HS-27A (cell line): ENCODE measurements at regions not wholly inside any gene's neighbourhood (a gene's known extent, or its start where the extent isn't known, plus 50 kb on each side); places are given as distances from the start of the nearest gene placed in this dataset.

ENCODE experiments used
- DNase-seq: peaks from one replicate; pipeline ENCODE4 v3.0.0-alpha.2; 2012; ENCODE audit warnings: low read depth, missing footprints

DNA sequence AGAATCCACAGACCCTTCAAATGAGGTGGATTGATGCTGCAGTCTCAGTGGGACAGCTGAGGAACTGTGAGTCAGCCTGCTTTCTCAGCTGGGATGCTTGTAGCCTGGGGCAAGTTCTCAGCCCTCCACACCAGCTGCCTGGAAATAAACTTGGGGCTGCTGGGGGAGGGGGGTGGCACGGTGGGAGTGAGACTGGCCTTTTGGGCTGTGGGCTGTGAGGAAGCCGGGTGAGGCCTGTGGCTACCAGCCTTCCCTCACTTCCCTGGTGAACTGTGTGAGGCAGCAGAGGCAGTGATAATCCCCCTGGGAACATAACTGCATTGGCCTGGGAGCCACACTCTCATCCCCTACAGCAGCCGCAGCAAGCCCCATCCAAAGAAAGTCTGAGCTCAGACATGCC, 114.5 kb upstream of the GUCY1A1 start:
- no peak for DNase-seq

DNA sequence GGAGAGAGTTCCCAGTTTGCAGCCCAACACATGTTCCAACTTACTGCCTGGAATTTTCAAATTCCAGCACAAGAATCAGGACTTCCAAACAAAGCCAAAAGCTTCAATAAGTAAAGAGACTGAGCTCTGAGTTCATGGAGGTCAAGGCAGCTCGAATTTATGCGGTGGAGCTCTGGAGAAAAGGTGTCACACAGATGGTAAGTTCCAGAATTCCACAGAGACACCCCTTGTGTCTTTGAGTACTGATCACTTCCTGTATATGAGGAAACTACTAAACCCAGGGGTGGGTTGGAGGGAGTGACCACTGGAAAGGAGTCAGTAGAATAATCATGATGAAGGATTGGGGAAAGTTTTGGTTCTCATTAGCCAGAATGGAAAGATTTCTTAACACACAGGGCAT, 118.5 kb upstream of the GUCY1A1 start:
- DNase-seq: no peak

DNA sequence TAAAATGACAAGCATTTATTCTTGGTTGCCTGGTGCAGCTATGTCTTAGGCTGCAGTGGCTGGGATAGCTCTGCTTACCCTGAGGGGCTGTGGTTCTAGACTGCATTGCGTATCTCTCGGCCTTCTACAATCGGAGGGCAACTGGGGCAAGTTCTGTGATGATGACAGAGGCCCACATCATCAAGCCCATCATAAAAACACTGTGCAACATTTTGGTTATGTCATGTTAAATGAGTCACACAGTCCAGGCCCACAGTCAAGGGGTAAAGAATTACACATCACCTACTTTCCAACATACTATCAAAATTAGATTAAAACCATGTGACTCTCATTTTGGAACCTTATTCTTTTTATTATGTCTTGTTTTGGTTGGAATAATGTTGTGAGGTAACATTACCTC, 120.2 kb upstream of the GUCY1A1 start:
- no peak for DNase-seq

DNA sequence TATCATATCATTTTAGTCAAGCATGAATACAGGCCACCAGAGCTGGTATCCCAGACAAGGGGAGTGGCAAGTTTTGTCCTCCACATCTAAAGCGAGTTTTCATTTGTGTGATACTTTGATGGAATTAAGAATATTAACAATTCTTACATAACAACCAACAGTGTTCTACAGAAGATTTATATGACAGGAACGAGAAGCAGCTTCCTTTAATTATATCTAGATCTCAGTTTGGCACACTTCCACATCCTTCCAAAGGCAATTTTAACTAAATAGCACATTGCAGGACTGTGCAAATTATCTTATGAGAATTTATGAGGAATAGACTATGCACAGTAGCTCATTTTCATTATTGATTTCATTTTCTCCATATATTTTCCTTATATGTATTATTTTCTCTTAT, 121.2 kb upstream of the GUCY1A1 start:
- DNase-seq: no peak

DNA sequence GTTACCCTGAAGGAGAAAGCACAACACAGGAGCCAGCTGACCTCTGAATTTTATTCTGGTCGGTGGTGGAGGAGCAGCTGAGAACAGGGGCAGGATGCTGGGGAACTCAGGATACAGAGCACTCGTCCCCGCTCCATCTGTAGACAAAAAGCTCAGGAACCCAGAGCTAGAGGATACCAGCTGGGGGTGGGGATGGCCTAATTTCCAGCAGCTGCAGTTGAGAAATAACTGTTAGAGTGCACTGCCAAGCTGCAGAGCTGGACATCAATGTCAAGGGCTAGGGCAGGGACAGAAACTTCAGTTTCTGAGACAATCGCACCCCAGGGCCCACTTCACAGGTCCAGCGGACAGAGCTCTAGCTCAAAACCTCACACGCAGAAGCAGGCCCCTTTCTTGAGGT, 122.1 kb upstream of the GUCY1A1 start:
- DNase-seq: no peak

DNA sequence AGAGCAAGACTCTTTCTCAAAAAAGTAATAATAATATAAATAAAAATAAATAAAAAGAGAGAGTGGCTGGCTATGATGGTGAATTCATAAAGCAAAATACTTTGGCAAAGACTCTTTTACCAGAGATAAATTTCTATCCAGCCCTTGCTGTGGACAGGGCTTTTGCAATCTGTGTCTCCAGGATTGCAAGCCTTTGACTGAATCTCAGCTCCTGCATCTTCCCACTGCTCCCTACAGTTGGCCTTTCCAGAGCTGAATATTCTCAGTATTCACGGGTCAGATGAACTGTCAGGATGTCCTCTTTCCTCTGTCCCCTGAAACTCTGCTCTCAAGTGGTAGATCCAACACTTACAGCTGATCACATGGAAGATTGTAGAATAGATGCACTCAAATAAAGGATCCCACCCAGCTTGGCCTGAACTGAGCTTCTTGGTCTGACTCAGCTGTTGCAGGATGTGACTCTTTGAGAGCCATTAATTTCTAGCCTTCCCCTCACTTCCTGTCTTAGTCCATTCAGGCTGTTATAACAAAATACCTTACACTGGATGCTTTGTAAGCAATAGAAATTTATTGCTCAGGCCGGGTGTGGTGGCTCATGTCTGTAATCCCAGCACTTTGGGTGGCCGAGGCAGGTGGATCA, 123.4 kb upstream of the GUCY1A1 start:
- no peak for DNase-seq

DNA sequence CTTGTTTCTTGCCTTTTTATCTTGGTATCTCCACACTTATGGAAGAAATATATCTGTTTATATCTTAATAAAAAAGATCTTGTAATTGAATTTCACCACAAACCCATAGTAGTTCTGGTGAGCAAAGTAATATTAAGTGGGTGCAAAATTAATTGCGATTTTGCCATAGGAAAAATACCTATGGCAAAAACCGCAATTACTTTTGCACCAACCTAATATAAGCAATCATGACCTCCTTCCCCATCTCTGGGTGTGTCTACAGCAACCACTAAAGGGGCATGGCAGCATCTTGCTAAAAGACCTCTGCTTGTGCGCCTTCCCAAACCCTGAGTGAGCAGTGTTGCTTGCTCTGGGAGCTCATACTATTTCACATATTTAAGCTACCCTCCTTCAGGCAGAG, 124.2 kb upstream of the GUCY1A1 start:
- DNase-seq: no peak

DNA sequence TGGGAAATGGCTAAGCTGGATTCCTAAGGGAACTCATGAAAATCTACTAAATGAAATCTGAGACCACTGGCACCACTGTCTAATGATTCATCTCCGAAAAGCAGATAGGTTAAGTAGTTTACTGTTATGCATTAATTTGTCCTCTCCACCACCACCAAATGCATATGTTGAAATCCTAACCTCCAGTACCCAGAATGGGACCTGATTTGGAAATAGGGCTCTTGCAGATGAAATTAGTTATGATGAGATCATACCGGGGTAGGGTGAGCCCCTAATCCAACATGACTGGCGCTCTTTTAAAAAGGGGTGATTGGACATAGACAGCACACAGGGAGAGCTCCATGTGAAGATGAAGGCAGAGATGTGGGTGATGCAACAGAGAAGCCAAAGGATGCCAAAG, 124.9 kb upstream of the GUCY1A1 start:
- no peak for DNase-seq

DNA sequence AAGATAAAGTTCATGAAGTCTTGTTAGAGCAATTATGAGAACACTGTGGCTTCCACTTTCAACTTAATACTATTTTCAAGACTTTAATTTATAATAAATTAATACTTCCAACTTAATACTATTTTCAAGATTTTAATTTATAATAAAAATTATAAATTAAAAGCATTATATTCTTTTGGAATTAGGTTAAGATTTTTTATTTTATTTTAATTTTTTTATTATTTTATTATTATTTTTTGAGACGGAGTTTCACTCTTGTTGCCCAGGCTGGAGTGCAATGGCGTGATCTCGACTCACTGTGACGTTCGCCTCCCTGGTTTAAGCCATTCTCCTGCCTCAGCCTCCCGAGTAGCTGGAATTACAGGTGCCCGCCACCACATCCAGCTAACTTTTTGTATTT, 126.0 kb upstream of the GUCY1A1 start:
- DNase-seq: no peak

DNA sequence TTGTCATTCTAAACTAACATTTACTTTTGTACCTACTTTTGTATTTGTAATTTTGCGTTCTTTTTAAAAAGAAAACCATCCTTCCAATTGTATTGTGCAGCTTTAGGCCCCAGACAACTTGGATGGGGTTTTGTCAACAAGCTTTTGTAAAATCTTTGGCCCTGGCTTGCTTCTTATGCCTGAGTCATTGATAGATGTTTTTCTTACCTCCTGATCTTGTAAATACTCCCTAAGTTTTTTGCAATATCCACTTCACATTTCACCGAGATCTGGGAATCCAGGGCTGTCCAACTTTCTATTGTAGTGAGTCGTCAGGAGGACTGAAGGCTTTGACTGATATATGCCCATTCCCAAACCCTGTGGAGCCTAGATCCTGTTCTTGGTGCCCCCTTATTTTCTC, 126.9 kb upstream of the GUCY1A1 start:
- DNase-seq: no peak

DNA sequence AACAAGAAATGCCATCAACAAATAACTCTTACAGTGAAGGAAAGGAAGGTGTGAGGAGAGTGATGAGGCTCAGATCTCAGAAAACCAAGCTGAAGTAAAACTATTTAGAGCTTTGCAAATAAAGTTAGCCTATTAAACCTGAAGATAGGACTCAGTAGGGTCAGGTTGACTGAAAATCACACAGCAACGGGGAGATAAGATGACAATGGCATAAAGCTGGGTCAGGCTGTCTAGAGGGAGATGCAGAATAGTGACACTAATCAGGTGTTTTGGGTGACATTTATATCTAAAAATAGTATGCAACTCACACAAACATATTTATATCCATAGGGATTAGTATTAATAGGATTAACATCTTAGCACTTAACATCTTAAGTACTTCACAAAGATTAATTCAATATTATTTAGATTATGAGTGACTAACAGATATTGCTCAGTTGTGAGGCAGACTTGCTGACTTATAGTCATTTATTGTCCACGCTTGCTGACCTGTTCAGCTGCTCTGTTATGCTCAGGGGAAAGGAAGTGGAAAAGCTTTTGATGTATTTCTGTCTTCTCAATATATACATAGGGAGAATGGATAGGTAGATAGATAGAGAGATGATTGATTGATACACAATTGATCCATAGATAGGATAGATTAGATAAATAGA, 130.7 kb upstream of the GUCY1A1 start:
- DNase-seq: no peak

DNA sequence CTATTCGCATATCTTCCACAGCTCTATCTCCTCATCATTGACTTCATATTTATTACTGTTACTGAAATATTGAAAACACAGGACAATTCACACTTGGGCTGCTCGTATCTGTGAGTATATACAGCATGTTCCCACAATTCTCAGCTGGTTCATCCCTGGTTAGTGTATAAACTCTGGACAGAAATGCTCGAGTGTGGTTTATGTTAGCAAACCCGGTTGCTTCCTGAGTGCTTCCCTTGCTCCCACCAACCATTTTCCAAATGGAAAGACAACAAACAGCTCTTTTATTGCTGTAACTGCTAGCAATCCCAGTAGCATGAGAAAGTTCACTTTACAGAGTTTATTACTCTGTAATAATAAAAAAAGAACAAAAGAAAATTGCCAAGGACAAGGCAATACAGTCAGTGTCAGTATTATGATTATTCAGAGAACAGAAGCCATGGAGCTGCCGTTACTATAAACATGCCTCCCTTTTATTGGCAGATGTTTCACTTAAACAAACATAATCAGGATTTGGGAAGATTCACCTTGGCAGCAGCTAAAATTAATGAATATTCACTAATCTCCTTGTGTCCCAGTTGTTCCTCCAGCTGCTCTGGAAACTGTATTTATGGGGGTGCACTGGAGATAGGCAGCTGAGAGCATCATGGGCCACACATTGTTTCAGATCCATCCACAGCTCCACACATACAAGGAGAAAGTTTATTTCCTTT, 134.1 kb upstream of the GUCY1A1 start:
- no peak for DNase-seq

DNA sequence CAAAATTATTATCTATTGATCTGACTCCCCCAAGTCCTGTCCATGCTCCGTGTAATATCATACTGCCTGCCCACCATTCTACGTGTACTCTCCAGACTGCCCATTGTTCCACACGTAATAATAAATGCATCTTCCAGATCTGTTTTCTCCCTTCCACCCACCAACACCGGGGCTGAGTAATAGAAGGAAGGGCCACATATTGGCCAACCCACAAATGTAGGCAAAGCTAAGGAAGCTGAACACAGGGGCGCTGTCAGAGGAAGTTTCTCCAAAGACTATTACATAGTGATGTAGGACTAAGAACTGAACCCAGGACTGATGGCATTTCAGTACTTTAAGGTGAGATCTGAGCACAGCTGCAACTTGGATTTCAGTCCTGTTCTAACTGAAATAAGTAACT, 135.8 kb upstream of the GUCY1A1 start:
- no peak for DNase-seq

DNA sequence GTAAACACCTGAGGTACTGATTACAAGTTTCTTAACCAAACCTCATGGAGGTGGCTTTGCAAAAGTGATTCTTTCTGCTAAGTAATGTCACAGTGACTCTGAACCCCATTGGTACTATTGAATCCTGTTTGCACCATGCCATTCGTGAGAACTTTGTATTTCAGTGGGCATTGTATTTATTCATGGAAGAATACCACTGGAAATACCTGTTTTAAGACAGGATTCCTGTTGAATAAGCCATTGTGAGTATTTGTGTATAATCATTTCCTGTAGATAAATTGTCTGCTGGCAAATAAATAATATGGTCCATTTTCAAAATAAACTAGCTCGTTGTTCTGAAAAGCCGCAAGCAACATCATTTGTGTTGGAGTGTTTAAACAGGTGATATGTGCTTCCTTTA, 136.4 kb upstream of the GUCY1A1 start:
- DNase-seq: no peak

DNA sequence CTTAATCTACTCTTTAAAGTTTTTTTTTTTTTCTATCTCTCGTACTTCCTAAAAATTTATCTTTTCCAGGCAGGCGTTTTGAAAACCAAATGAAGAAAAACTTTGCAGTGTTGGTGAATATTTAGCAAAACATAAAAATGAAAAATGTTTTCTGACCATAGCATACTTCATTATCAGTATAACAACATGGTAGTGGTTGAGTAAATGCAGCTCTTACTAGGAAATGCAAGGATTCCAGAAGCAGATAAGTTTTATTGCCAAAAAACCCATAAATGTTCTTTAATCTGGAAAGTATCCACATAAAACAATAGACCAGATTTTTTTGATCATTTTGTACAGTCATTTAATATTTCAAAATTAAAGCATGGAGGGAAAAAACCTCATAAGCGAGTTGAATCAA, 136.9 kb upstream of the GUCY1A1 start:
- no peak for DNase-seq

DNA sequence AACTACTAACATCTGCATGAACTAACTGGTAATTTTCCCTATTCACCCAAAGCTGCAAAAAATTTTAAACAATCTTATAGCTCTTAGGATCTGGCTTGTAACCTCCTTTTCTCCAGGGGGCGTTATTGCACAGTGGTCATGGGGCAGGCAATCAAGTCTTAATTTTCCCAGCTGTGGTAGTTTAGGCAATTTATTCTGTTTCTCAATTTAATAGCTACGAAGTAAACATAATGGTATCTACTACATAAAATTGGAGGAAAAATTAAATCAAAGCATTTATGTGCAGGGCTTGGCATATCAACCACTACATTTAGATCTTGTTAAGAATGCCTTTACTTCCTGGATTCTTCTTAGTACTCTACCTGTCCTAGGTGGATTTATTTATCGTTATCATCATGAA, 137.4 kb upstream of the GUCY1A1 start:
- DNase-seq: no peak

DNA sequence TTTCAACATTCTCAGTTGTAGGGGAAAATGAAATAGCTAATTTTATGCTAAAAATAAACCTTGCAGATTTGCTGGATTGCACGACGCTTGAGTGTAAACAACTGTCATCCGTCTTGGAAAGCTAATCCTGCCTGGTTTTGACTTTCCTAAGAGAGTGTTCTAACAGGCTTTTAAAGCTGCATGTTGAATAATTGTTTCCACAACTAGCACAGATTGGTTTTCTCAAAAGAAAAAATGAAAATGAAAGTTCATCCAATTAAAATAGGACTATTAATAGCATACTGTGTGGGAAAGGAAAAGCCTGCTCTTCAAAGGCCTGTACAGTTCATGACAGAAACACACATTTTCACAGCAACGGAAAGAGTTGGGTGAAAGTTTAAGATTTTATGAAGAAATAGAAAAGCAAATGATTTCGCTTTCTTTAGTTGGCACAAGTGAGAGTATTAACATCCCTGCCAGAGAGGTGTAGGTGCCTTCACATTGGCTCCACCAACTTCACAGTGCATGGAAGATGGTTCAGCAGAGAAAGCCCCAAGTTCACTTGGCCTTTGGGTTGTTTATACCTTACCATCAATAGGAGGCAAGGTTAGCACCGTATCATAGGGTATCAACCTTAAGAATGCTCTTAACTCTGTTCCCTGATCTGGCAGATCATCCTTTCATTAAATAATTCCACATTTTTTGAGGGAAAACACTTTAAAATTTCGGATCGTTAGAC, 140.0 kb upstream of the GUCY1A1 start:
- DNase-seq: no peak

DNA sequence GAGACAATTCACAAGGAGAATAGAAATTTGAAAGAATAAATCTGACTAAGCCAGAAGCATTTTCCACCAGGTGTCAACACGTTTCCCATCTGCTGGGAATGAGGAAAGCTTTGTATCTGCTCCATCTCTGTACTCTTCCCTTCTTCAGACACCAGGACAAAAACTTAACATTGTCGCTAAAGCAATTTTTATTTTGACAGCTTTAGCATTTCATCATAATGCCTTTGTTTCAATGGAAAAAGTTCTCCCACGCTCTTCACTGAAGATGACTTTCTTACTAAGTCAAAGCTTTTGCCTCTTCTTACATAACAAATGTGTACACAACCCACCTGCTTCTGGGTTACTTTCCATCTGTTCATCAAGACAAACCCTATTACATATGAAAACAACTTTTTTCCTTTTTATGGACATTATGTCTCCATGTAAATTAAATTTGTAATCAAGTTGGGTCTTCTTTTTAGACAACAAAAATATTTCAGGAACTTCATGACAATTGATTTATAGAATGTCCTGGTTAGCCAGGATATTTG, 141.7 kb upstream of the GUCY1A1 start:
- no peak for DNase-seq

DNA sequence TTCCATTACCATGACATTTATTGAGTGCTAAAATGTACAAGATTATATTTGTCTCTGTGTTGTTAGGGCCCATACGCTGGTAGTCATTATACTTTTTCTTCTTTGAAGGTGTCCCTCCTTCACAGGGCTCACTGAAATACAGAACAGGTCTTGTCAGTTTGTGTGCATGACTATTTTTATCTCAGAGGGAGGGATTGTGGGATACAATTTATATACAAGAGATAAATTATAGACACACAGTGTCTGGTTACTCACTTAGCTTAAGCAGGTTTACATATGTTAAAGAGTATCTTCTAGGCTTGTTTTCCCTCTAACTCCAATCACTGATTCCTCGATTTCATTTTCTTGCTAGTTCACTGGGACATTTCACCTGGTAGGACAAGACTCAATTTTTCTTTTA, 143.3 kb upstream of the GUCY1A1 start:
- DNase-seq: no peak

DNA sequence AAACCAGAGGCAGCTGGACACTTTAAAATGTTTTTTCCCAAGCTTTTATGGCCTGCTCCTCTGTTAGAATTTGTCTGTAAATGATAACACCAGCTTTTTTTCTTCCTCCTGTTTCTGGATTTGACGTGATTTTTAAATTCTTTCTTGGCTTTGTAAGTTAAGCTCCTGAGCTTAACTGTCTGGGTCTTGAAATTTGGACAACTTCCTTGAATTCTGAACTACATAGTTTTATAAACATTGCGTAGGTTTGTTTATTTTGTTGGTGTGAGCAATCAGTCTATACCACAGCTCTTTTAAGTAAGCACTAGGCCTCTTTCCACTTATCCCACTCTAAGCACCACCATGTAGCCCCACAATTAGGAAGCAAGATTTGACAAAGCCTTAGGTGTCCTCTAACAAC, 144.4 kb upstream of the GUCY1A1 start:
- DNase-seq: no peak

DNA sequence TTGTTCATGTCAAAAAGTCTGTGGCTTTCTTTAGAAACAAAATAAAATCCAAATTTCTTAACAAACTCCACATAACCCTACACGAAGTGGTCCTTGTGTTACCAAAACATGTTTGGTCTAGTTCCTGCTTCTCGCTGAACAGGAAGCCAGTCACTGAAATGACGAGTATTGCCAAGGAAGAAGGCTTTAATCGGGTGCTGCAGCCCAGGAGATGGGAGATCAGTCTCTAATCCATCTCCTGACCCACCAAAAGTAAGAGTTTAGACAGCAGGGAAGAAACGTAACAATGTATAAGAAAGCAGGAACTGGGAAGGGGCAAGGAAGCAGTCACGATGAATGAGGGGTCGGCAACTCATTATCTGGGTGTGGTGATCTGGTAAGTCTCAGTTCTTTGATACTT, 144.6 kb upstream of the MAP9 start:
- DNase-seq: no peak

DNA sequence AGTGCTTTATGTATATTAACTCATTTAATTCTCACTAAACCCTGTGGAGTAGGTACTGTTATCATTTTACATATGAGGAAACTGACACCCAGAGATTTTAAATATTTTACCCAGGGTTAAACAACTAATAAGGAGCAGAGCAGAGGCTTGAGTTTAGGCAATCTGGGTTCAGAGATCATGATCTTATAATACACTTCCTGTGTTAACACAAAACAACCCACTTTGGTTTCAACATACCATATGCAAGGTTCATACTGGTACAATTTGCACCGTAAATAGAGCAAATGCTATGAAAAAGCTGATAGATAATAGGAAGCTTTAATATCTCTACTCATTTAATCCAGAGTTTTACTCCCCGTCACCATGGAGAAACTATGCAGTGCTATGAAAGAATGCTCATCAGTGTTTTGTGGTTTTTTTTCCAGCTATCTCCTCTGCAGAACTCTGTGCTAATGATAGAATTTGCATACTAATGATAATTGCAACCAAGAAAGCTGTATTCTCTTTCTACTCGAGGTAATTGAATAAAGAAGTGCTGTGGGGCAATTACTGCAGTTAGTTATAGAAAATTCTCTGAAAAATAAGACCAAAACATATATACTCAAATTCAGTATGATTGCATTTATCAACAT, 138.8 kb upstream of the MAP9 start:
- no peak for DNase-seq
